Activated CD4-positive, alpha-beta memory T cell treated with anti-CD3 and anti-CD28 coated beads for 36 hours (primary cell): ENCODE measurements at regions not wholly inside any gene's neighbourhood (a gene's known extent, or its start where the extent isn't known, plus 50 kb on each side); places are given as distances from the start of the nearest gene placed in this dataset.

ENCODE experiments used
- CTCF ChIA-PET: fragments of 350-600 bp; sonication (Branson Sonifier 250); formaldehyde crosslinking; loops from one replicate; lab custom pipeline; 2021; ENCODE audit warnings: antibody characterized with exemption, inconsistent platforms; lab: Charles Lee
- POLR2A ChIA-PET: fragments of 350-600 bp; sonication (Branson Sonifier 250); formaldehyde crosslinking; loops from one replicate; lab custom pipeline; 2021; ENCODE audit warnings: antibody characterized with exemption; lab: Charles Lee
- DNase-seq: peaks from one replicate; pipeline ENCODE4 v3.0.0-alpha.2; 2020
- H3K27ac Mint-ChIP-seq: one replicate; pipeline ENCODE4 v1.8.0; 2021; ENCODE audit warnings: mixed read lengths
- H3K27me3 Mint-ChIP-seq: one replicate; pipeline ENCODE4 v1.8.0; 2021; ENCODE audit warnings: mixed read lengths
- H3K36me3 Mint-ChIP-seq: one replicate; pipeline ENCODE4 v1.8.0; 2021; ENCODE audit warnings: mixed read lengths
- H3K4me1 Mint-ChIP-seq: one replicate; pipeline ENCODE4 v1.8.0; 2021; ENCODE audit warnings: low read depth, mixed read lengths
- H3K4me3 Mint-ChIP-seq: one replicate; pipeline ENCODE4 v1.8.0; 2021; ENCODE audit warnings: mild to moderate bottlenecking, mixed read lengths
- H3K9me3 Mint-ChIP-seq: one replicate; pipeline ENCODE4 v1.8.0; 2021; ENCODE audit warnings: mixed read lengths
- intact Hi-C: fragments of 100-400 bp; cut with micrococcal nuclease; formaldehyde crosslinking; loops from one replicate; pipeline ENCODE4 v1.15.1; 2023

DNA sequence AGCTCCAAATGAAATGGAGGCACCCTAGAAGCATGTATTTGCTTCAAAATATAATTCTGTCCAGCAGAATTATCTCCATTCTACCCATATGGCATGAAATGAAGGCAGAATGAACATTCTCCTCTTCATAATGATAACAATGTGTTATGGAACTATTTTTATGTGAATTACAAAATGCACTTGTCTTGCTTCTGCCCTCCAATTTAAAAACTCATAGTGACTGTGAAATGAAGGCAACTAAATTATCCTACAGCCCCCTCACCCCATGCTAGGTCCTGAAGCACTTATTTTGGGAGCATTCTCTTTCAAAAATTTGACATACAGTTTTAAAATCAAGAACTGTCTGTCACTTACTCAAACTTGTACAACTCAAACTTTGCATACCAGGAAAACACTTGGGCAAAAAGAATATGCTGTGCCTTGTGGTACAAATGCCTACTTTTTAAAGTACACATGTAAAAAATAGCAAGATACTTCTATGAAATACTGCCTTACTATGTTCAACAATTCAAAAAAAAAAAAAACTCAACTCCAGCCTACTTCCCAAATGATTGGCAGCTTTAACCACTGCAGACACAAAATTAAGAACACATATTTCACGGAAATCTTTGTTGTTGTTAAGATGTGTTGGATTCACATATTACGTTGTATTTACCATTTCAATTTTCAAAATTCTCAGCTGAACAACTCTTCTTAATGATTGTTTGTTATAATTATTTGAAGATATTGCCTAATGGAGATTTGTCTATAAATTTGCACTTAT, 213.3 kb upstream of the NFIA start:
- DNase-seq = no peak
- no peak overlapping the region for H3K4me3 Mint-ChIP-seq
- CTCF ChIA-PET = no interaction called here

DNA sequence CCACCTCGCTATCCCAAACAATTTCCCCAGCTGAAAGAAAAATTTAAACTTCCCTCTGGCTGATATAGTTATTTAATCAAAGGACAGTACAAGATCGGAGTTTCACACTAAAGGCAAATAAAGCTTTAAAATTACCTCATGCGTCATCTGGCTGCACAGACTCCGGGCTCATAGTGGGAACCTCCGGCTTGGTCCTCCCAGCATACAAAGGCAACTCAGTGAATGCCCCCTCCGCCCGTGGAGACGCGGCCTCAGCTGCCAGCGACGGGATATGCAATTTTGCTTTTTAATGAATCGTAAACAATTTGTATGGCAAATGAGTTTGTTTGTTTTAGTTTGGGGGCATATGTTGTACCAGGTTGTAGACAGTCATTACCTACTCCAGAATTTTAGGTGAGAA, 214.6 kb upstream of the NFIA start:
- intact Hi-C loops = no loop called here
- DNase-seq = no peak
- Mint-ChIP-seq H3K27me3 (peaks cover 8% of the 10 kb centered on the region), H3K36me3 (no peaks in the 10 kb centered on the region), H3K9me3 (no peaks in the 10 kb centered on the region), H3K4me3 (no peak overlapping the region), H3K27ac (no peak overlapping the region), H3K4me1 (no peaks in the 10 kb centered on the region)
- ChIA-PET POLR2A (no interaction called here), CTCF (no interaction called here)

More for the DNA sequence above, 213.3 kb upstream of the NFIA start:
- no peaks in the 10 kb centered on the region for H3K36me3 Mint-ChIP-seq
- intact Hi-C loops = no loop called here
- H3K27me3 Mint-ChIP-seq = peaks cover 8% of the 10 kb centered on the region
- H3K9me3 Mint-ChIP-seq = no peaks in the 10 kb centered on the region
- H3K4me1 Mint-ChIP-seq = no peaks in the 10 kb centered on the region
- no peak overlapping the region for H3K27ac Mint-ChIP-seq
- POLR2A ChIA-PET = no interaction called here

DNA sequence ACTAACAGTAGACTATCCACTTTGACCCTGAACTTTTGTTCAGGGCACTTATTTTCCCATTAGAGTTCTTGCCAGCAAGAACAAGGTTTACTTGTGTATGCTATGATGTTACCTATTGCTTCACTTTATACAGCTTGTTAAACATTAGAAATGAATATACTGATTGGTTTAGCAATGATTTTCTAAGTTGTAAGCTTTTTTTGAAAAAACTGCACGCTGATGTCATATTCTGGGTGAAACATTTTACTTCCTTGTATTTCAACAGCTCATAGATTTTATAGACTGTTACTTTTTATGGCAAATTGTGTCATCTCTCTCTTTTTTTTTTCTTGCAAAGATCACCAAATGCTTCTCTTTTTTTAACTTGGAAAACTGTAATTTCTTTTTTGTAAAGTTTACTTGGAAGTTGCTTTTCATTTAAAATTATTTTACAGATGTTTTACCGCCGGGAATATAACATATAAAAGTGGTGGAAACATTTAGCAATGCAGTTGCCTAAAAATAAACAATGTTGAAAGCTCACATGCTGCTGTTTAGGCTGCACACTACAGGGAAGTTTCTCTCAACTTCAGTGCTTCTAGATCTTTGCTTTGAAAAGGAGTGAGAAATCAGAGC, 215.3 kb upstream of the NFIA start:
- Mint-ChIP-seq H3K36me3 (no peaks in the 10 kb centered on the region), H3K4me1 (no peaks in the 10 kb centered on the region), H3K27me3 (peaks cover 8% of the 10 kb centered on the region), H3K27ac (no peak overlapping the region), H3K4me3 (no peak overlapping the region), H3K9me3 (no peaks in the 10 kb centered on the region)
- ChIA-PET CTCF (no interaction called here), POLR2A (interaction anchor here (0.6 kb wide), 1 partner anchor 182 kb away, joined by 5 read pairs; no protein-coding TSS in a partner anchor)
- intact Hi-C loops = no loop called here
- DNase-seq = no peak

DNA sequence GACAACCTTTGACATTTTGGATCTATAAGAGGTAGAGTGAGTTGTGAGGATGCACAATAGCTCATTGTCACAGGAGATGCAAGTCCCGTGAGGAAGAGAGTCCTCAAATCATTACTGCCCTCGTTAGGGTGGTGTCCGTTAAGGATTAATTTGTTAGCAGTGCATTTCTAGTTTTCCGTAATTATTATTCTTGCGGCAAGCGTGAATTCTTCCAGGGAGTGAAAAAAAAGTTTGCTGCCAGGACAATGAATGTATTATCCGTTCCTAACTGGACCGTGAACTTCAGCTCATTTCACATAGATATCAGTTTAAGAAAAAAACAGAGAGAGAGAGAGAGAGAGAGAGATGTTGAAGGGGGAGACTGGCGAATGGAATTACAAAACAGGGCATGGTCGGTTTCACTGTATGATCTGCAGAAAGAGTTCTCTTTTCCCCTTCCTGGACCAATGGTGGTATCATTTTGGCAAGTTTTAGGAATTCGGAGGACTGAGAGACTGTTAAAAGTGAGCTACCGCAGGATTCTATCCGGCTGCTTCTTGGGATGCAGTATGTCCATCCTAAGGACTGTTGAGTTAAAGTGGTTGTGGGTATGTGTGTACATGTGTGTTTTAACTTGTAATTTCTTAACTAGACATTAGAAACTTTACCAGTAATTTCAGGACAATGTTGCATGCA, 216.0 kb upstream of the NFIA start:
- Mint-ChIP-seq H3K27ac (no peak overlapping the region), H3K9me3 (no peaks in the 10 kb centered on the region), H3K4me3 (no peak overlapping the region), H3K27me3 (peaks cover 8% of the 10 kb centered on the region), H3K4me1 (no peaks in the 10 kb centered on the region), H3K36me3 (no peaks in the 10 kb centered on the region)
- DNase-seq = no peak
- CTCF ChIA-PET = no interaction called here
- intact Hi-C loops = no loop called here
- POLR2A ChIA-PET = interaction anchor here (0.6 kb wide), 1 partner anchor 182 kb away, joined by 5 read pairs; no protein-coding TSS in a partner anchor

DNA sequence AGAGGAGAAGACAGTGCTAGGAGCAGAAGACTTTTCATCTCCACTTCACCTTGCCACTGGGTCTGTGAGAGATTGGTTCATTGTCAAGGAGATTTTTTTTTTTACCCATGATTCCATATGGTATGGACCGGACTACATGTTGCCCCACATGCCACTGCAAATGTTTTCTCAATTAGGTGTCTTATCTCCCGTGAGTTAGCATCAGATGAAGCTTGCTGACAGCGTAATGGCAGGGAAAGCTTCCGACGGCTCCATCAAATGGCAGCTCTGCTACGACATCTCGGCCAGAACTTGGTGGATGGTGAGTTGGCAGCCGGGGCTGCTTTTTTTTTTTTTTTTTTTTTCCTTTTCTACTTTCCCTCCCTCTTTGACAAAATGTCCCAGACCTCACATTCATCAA, 217.2 kb upstream of the NFIA start:
- no peaks in the 10 kb centered on the region for H3K9me3 Mint-ChIP-seq
- no peaks in the 10 kb centered on the region for H3K36me3 Mint-ChIP-seq
- H3K27me3 Mint-ChIP-seq = peaks cover 4% of the 10 kb centered on the region
- H3K27ac Mint-ChIP-seq = no peak overlapping the region
- H3K4me1 Mint-ChIP-seq = no peaks in the 10 kb centered on the region
- CTCF ChIA-PET = no interaction called here
- intact Hi-C loops = no loop called here
- H3K4me3 Mint-ChIP-seq = no peak overlapping the region
- no peak for DNase-seq
- POLR2A ChIA-PET = no interaction called here

DNA sequence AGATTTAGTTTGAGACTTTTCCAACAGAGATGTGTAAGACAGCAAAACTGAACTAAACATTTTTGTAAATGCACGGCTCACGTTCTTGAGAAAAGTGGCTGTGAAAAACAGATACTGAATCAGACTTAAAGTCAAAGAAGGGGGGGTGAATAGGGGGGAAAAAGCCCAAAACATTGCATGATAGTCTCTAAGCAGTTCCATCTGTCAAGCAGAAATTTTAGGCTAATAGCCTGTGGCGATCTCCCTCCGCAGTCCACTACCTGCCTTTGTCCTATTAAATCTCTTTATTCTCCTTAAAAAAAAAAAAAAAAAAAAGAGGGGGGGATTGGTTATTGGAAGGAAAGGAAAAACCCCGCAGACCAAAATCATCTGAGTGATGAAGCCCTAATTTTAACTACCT, 217.6 kb upstream of the NFIA start:
- POLR2A ChIA-PET = no interaction called here
- Mint-ChIP-seq H3K4me1 (no peaks in the 10 kb centered on the region), H3K27me3 (peaks cover 4% of the 10 kb centered on the region), H3K4me3 (no peak overlapping the region), H3K27ac (no peak overlapping the region), H3K9me3 (no peaks in the 10 kb centered on the region), H3K36me3 (no peaks in the 10 kb centered on the region)
- intact Hi-C loops = no loop called here
- no peak for DNase-seq
- CTCF ChIA-PET = no interaction called here

DNA sequence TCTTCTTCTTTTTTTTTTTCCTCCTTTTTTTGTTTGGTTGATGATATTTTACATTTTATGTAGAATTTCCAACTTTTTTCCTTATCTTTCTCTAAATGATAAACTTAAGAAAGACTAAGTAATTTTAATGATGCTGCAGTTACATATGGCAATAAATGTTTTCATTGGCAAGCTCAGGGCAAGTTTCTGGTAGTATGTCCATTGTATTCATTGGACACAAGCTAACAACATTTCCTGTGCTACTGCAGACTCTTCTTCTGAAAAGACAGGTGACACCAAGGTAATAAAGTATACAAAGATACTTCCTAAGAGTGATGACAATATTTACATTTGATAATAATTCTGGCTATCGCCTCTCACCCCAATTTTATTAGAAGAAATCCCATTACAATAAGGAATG, 219.2 kb upstream of the NFIA start:
- H3K27me3 Mint-ChIP-seq = peaks cover 1% of the 10 kb centered on the region
- no peak for DNase-seq
- ChIA-PET CTCF (no interaction called here), POLR2A (no interaction called here)
- intact Hi-C loops = no loop called here
- no peaks in the 10 kb centered on the region for H3K9me3 Mint-ChIP-seq
- H3K4me1 Mint-ChIP-seq = no peaks in the 10 kb centered on the region
- no peak overlapping the region for H3K4me3 Mint-ChIP-seq
- no peaks in the 10 kb centered on the region for H3K36me3 Mint-ChIP-seq
- H3K27ac Mint-ChIP-seq = no peak overlapping the region

DNA sequence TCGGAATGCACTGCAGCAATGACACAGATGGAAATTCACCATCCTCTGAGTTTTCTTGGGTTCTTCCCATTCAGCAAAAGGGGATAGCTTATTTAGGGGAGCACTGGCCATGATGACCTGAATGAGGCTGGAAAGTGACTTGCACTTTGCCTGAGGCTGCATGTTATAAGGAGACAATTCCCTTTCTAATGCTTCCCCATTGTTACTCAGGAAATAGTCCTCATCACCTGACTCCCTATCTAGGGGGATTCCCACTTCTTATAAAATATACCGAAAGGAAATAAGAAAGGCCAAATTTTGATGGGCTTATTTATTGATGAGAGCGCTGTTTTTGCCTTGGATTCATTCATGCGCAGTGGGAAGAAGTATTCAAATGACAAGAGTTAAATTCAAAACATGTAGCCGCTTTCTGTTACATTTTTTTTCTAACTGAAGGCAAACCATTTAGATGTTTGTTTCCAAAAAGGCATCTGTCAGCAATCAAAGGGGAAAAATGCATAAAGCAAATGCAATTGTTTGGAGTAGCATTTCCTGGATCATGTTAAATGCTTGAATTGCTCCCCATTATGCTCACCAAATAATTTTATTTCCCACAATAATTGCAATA, 220.3 kb upstream of the NFIA start:
- Mint-ChIP-seq H3K27ac (no peak overlapping the region), H3K4me1 (no peaks in the 10 kb centered on the region), H3K36me3 (no peaks in the 10 kb centered on the region), H3K4me3 (no peak overlapping the region), H3K27me3 (peaks cover 1% of the 10 kb centered on the region), H3K9me3 (no peaks in the 10 kb centered on the region)
- intact Hi-C loops = no loop called here
- no peak for DNase-seq
- ChIA-PET CTCF (no interaction called here), POLR2A (no interaction called here)

DNA sequence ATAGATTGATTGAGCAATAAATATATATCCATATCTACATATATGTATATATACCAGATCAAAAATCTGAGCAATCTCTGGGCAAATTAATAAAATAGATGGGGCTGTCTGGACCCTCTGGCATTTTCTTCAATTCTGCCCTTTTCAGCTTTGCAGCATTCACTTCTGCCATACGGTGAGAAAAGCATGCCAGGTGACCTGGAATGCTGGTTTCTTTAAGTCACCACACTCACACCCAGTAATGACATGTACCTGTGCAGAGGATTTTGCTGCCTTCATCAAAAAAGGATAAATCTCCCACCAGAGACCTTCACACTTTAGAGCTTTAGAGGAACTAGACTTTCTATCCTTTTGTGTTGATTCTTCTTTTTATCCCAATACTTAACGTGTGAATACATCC, 223.2 kb upstream of the NFIA start:
- no peaks in the 10 kb centered on the region for H3K36me3 Mint-ChIP-seq
- POLR2A ChIA-PET = no interaction called here
- DNase-seq = no peak
- no peaks in the 10 kb centered on the region for H3K27me3 Mint-ChIP-seq
- no peaks in the 10 kb centered on the region for H3K4me1 Mint-ChIP-seq
- intact Hi-C loops = no loop called here
- H3K9me3 Mint-ChIP-seq = no peaks in the 10 kb centered on the region
- CTCF ChIA-PET = no interaction called here
- H3K4me3 Mint-ChIP-seq = no peak overlapping the region
- no peak overlapping the region for H3K27ac Mint-ChIP-seq

DNA sequence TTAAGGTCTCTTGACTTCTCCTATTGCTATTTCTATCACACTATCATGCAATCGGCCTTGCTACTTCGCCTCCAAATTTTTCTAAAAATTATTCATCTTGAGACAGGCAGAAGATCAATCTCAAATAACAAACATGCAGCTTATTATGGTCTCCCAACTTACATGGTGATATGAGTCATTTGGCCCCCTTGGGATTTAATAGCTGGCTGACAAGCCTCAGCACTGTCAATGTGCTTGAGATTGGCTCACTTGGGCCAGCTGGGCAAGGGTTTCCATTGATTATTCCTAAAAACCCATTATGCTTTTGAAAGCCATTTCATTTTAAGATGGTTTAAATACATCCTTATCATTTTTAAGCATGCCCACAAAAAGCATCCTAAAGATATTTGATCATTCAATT, 224.5 kb upstream of the NFIA start:
- intact Hi-C loops = no loop called here
- no peak overlapping the region for H3K4me3 Mint-ChIP-seq
- no peak overlapping the region for H3K27ac Mint-ChIP-seq
- ChIA-PET POLR2A (no interaction called here), CTCF (interaction anchor here (1.3 kb wide), 1 partner anchor 10 kb away, joined by 6 read pairs; no protein-coding TSS in a partner anchor)
- no peaks in the 10 kb centered on the region for H3K36me3 Mint-ChIP-seq
- no peaks in the 10 kb centered on the region for H3K27me3 Mint-ChIP-seq
- H3K9me3 Mint-ChIP-seq = no peaks in the 10 kb centered on the region
- DNase-seq = no peak
- H3K4me1 Mint-ChIP-seq = no peaks in the 10 kb centered on the region

DNA sequence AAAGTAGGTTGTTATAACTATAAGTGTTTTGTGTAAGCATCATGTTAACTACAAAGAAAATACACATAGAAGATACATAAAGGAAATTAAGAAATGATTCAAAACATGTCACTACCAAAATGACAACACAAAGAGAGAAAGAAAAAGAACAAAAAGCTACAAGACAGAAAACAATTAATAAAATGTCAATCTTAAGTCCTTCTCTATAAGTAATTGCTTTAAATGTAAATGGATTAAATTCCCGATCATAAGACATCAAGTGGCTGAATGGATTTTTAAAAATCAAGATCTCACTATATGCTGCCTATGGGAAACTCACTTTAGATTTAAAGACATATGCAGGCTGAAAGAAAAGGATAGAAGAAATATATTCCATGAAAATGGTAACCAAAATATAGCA, 232.3 kb upstream of the NFIA start:
- ChIA-PET POLR2A (no interaction called here), CTCF (interaction anchor here (0.8 to 2.7 kb wide), 6 partner anchors 40 to 791 kb away, joined by 3 to 24 read pairs (median 4); no protein-coding TSS in a partner anchor)
- H3K9me3 Mint-ChIP-seq = no peaks in the 10 kb centered on the region
- H3K36me3 Mint-ChIP-seq = no peaks in the 10 kb centered on the region
- intact Hi-C loops = no loop called here
- H3K27me3 Mint-ChIP-seq = peaks cover 9% of the 10 kb centered on the region
- no peak for DNase-seq
- H3K4me1 Mint-ChIP-seq = no peaks in the 10 kb centered on the region
- no peak overlapping the region for H3K27ac Mint-ChIP-seq
- H3K4me3 Mint-ChIP-seq = no peak overlapping the region

DNA sequence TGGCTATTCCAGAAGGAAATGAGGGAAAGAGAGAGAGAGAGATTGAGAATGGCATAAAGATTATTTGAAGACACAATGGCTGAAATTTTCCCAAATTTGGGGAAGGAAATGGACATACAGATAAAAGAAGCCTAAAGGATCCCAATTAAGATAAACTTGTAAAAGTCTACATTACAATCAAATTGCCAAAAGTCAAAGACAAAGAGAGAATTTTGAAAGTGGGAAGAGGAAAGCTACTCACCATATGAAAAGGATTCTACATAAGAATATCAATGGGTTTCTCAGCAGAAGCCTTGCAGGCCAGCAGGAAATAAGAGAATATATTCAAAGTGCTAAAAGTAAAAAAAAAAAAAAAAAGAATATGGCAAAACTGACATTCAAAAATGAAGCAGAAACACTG, 233.0 kb upstream of the NFIA start:
- Mint-ChIP-seq H3K36me3 (no peaks in the 10 kb centered on the region), H3K9me3 (peaks cover 4% of the 10 kb centered on the region), H3K4me1 (no peaks in the 10 kb centered on the region), H3K27ac (no peak overlapping the region), H3K27me3 (peaks cover 12% of the 10 kb centered on the region), H3K4me3 (no peak overlapping the region)
- intact Hi-C loops = loop anchor here (2.0 to 5.0 kb wide), 3 partner anchors 193 to 738 kb away; no protein-coding TSS in a partner anchor
- CTCF ChIA-PET = interaction anchor here (0.8 to 2.7 kb wide), 10 partner anchors 40 to 792 kb away, joined by 3 to 24 read pairs (median 4); no protein-coding TSS in a partner anchor
- POLR2A ChIA-PET = no interaction called here
- no peak for DNase-seq
